Osteocyte (in vitro differentiated cells): ENCODE measurements at regions not wholly inside any gene's neighbourhood (a gene's known extent, or its start where the extent isn't known, plus 50 kb on each side); places are given as distances from the start of the nearest gene placed in this dataset.
"Not testable (repeated sequence)": the region's sequence is repeated elsewhere in the genome, so short reads cannot be mapped to it uniquely, and the experiment has no call there.

Source experiments
- DNase-seq: peaks from one replicate; pipeline ENCODE4 v3.0.0; 2021; ENCODE audit warnings: mixed read lengths; ENCODE audit not compliant: unreplicated experiment; ENCODE audit errors: extremely low spot score
- H3K27ac Mint-ChIP-seq: one replicate; pipeline ENCODE4 v1.8.0; 2021; ENCODE audit warnings: mild to moderate bottlenecking, mixed read lengths; ENCODE audit not compliant: unreplicated experiment
- H3K27me3 Mint-ChIP-seq: one replicate; pipeline ENCODE4 v1.8.0; 2021; ENCODE audit warnings: mixed read lengths; ENCODE audit not compliant: unreplicated experiment
- H3K36me3 Mint-ChIP-seq: one replicate; pipeline ENCODE4 v1.8.0; 2021; ENCODE audit warnings: mixed read lengths; ENCODE audit not compliant: unreplicated experiment
- H3K4me1 Mint-ChIP-seq: one replicate; pipeline ENCODE4 v1.8.0; 2021; ENCODE audit warnings: mixed read lengths; ENCODE audit not compliant: unreplicated experiment
- H3K4me3 Mint-ChIP-seq: one replicate; pipeline ENCODE4 v1.8.0; 2021; ENCODE audit warnings: mild to moderate bottlenecking, moderate library complexity, mixed read lengths; ENCODE audit not compliant: unreplicated experiment
- H3K9me3 Mint-ChIP-seq: one replicate; pipeline ENCODE4 v1.8.0; 2021; ENCODE audit warnings: mixed read lengths; ENCODE audit not compliant: unreplicated experiment
- TF ChIP-seq, protein P1 (sequence below): fragments of 200-600 bp; sonication (generic); IDR thresholded peaks from 2 replicates; pipeline ENCODE4 v1.5.0; 2021; ENCODE audit warnings: antibody characterized with exemption, mild to moderate bottlenecking, moderate library complexity

DNA sequence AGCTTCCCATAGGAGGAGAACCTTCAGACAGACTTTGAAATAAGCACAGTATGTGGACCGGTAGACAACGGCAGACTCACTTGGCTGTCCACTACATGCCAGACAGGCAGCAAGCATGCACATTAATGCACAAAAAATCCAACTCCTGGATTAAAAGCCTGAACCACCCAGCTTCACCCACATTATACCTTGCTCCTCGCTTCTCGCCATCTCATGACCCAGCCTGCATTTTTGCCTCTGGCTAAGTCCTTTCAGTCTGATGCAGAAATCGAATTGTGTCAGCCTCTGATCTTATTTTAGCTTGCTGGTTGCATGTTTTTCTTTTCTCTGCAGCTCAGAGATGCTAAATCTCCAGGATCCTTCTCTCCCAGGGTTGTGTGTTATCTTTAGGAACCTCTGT lies 358.7 kb downstream of the RFC3 start:
- no peaks in the 10 kb centered on the region for H3K36me3 Mint-ChIP-seq
- no peaks in the 10 kb centered on the region for H3K9me3 Mint-ChIP-seq
- no peak overlapping the region for H3K4me3 Mint-ChIP-seq

DNA sequence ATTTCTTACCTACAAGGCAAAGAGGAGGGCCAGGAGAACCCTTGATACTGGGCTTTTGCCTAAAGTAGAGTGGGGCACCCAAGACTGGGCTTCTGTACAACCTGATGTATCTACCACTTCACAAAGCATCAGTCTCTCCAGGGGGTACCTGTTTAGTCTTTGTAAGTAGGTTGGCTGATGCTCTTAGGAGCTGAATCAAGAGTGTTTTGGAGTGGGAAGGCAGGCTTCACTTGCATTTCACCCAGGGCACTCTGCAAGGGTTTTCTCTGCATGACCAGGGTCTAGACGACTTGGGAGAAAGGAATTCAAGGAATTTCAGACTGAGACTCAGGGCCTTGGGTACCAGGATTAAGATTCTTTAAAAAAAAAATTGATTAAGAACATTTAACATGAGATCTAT lies 361.5 kb downstream of the RFC3 start:
- TF ChIP-seq, protein P1, sequence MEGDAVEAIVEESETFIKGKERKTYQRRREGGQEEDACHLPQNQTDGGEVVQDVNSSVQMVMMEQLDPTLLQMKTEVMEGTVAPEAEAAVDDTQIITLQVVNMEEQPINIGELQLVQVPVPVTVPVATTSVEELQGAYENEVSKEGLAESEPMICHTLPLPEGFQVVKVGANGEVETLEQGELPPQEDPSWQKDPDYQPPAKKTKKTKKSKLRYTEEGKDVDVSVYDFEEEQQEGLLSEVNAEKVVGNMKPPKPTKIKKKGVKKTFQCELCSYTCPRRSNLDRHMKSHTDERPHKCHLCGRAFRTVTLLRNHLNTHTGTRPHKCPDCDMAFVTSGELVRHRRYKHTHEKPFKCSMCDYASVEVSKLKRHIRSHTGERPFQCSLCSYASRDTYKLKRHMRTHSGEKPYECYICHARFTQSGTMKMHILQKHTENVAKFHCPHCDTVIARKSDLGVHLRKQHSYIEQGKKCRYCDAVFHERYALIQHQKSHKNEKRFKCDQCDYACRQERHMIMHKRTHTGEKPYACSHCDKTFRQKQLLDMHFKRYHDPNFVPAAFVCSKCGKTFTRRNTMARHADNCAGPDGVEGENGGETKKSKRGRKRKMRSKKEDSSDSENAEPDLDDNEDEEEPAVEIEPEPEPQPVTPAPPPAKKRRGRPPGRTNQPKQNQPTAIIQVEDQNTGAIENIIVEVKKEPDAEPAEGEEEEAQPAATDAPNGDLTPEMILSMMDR, result no peak
- Mint-ChIP-seq H3K27me3 (no peaks in the 10 kb centered on the region), H3K9me3 (no peaks in the 10 kb centered on the region), H3K36me3 (no peaks in the 10 kb centered on the region), H3K4me3 (no peak overlapping the region), H3K27ac (peak overlapping the region; percentile 5), H3K4me1 (peaks cover 38% of the 10 kb centered on the region)
- DNase-seq, result no peak

More for the DNA sequence above, 358.7 kb downstream of the RFC3 start:
- Mint-ChIP-seq H3K27me3 (no peaks in the 10 kb centered on the region), H3K27ac (peak overlapping the region; percentile 23), H3K4me1 (peaks cover 52% of the 10 kb centered on the region)
- no peak for DNase-seq
- TF ChIP-seq, protein P1, result no peak

DNA sequence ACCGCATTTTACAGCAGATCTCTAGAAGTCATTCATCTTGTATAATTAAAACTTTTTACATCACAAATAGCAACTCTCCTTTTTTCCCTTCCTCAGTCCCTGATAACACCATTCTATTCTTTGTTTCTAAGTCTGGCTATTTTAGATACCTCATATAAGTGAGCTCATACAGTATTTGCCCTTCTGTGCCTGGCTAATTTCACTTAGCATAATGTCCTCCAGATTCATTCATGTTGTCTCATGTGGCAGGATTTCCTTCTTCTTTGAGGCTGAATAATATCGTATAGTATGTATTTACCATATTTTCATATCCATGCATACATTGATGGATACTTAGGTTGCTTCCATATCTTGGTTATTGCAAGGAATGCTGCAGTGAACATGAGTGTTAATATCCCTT lies 362.0 kb downstream of the RFC3 start:
- DNase-seq, result no peak
- Mint-ChIP-seq H3K27ac (peak overlapping the region; percentile 5), H3K36me3 (no peaks in the 10 kb centered on the region), H3K4me1 (peaks cover 34% of the 10 kb centered on the region), H3K9me3 (no peaks in the 10 kb centered on the region), H3K27me3 (no peaks in the 10 kb centered on the region), H3K4me3 (no peak overlapping the region)
- TF ChIP-seq, protein P1, result no peak

DNA sequence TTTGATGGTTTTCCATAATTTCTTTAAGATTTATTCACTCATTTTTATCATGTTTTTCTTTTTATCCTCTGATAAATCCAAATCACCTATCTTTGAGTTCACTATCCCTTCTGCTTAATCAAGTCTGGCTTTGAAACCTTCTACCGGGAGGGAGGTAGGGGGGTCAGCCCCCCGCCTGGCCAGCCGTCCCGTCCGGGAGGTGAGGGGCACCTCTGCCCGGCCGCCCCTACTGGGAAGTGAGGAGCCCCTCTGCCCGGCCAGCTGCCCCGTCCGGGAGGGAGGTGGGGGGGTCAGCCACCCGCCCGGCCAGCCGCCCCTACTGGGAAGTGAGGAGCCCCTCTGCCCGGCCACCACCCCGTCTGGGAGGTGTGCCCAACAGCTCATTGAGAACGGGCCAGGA lies 363.3 kb downstream of the RFC3 start:
- H3K4me1 Mint-ChIP-seq, result peaks cover 31% of the 10 kb centered on the region
- not testable (repeated sequence) for H3K4me3 Mint-ChIP-seq, H3K9me3 Mint-ChIP-seq, DNase-seq, H3K27ac Mint-ChIP-seq, H3K27me3 Mint-ChIP-seq, H3K36me3 Mint-ChIP-seq

DNA sequence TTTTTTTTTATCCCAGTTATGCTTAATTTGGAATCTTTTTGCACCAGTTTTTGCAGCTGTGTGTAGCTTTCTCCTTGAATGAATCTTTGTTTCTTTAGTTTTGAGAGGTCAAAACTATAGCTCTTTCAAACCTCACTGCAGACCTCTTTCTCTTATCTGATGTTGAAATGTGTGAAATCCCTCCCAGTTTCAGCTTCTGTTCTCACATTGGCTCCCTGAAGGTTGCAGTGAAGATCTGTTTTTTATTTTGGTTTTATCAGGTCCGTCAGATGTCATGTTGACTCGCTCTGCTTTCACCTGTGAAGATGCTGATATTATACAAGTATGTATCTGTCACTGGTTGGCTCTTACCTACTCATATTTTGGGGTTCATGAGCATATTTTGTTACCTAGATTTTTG lies 372.0 kb downstream of the RFC3 start:
- Mint-ChIP-seq H3K36me3 (peaks cover 2% of the 10 kb centered on the region), H3K4me1 (no peaks in the 10 kb centered on the region), H3K27ac (no peak overlapping the region), H3K4me3 (no peak overlapping the region), H3K9me3 (peaks cover 14% of the 10 kb centered on the region), H3K27me3 (no peaks in the 10 kb centered on the region)
- DNase-seq, result no peak
- TF ChIP-seq, protein P1, result no peak
